ENCODE measurements at regions not wholly inside any gene's neighbourhood (a gene's known extent, or its start where the extent isn't known, plus 50 kb on each side); places are given as distances from the start of the nearest gene placed in this dataset.

DNA sequence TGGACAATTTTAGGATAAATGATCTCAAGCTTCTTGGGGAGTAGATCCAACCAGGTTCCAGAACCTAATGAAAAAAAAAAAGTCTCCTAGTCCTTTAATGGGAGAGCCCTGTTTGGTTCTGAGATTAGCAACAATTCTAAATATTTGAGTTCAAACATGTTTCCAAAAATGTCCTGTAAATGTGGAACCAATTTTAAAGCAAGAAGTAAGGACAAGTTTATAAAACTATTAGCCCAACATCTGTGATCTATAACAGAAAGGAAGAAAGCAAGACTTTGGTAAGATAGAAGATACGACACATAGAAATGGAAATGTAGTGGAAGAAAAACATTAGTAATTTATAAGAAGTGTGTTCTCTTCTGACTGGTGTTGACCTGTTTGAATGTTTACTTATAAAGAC lies 79.7 kb upstream of the SLC5A12 start:
- TF ChIP-seq, protein P1, sequence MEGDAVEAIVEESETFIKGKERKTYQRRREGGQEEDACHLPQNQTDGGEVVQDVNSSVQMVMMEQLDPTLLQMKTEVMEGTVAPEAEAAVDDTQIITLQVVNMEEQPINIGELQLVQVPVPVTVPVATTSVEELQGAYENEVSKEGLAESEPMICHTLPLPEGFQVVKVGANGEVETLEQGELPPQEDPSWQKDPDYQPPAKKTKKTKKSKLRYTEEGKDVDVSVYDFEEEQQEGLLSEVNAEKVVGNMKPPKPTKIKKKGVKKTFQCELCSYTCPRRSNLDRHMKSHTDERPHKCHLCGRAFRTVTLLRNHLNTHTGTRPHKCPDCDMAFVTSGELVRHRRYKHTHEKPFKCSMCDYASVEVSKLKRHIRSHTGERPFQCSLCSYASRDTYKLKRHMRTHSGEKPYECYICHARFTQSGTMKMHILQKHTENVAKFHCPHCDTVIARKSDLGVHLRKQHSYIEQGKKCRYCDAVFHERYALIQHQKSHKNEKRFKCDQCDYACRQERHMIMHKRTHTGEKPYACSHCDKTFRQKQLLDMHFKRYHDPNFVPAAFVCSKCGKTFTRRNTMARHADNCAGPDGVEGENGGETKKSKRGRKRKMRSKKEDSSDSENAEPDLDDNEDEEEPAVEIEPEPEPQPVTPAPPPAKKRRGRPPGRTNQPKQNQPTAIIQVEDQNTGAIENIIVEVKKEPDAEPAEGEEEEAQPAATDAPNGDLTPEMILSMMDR (optimal IDR thresholded peaks at IDR 0.05 in 1 of 3, IDR thresholded peaks at IDR 0.05 in 1 of 3, conservative IDR thresholded peaks at IDR 0.05 in 1 of 3; ENCODE audit: extremely low read depth in 1 of 3, insufficient read depth in 2 of 3, low read length in 3 of 3): no peak
- TF ChIP-seq EZH2 (IDR thresholded peaks at IDR 0.05; ENCODE audit: low read length): no peak
